ENCODE measurements at regions not wholly inside any gene's neighbourhood (a gene's known extent, or its start where the extent isn't known, plus 50 kb on each side); places are given as distances from the start of the nearest gene placed in this dataset.

DNA sequence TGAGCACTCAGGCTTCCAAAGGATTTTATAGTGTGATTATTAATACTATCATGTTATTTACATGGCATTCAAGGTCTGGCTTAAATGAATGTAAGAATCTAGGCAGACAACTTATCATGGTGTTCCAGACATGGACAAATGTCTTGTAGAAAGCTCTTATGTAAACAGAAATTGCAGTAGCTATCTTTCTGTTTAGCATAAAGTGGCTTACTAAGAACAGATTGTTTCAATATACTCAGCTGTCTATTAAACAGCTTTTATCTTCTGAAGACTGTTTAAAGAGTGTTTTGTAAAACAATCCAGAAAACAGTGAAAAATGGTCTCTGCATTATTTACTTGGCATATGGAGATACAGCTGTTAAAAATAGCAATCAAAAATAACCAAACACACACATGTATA is 1061.8 kb upstream of the SEL1L start (continued):
- TF ChIP-seq SOX15 (CRISPR knock-in tag; IDR thresholded peaks at IDR 0.05), result no peak
- no peak for TF ChIP-seq GABPB1 (CRISPR knock-in tag; IDR thresholded peaks at IDR 0.05)

DNA sequence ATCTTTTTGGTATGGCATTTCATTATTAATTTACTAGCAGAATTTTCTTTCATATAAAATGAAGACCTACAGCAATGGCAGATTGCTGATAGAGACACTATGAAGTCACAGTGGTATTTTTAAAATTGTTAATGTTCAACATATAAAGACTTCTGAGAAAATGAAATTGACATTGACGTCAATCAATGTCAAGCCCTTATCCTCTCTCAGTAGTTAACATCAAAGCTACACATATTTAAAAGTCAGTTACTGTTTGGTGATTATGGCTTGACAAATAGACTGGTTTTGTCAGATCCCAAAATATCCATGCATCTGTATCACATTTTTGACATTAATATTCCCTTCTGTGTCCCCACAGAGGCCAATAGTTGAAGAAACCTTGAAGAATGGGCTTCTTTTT is 1069.1 kb upstream of the SEL1L start:
- ChIA-PET POLR2A (no interaction called here), CTCF (no interaction called here)
- no peaks in the 10 kb centered on the region for H3K4me1 Mint-ChIP-seq
- DNase-seq (ENCODE audit: low spot score) (no peak), ATAC-seq (no peak)
- no peak overlapping the region for H3K4me3 Mint-ChIP-seq
- H3K36me3 Mint-ChIP-seq, result no peaks in the 10 kb centered on the region
- TF ChIP-seq ATF2 (CRISPR knock-in tag; IDR thresholded peaks at IDR 0.05; ENCODE audit: borderline replicate concordance, low read depth), result no peak
- no peak for TF ChIP-seq GABPB1 (CRISPR knock-in tag; IDR thresholded peaks at IDR 0.05)
- TF ChIP-seq NR2C2 (CRISPR knock-in tag; IDR thresholded peaks at IDR 0.05), result no peak
- no peak for TF ChIP-seq MLX (CRISPR knock-in tag; IDR thresholded peaks at IDR 0.05)
- no peak for TF ChIP-seq STAT6 (CRISPR knock-in tag; conservative IDR thresholded peaks at IDR 0.05; ENCODE audit: low read depth)
- no peak for TF ChIP-seq KAT7 (CRISPR knock-in tag; IDR thresholded peaks at IDR 0.05; ENCODE audit: borderline replicate concordance)
- no peak for TF ChIP-seq ZBTB21 (CRISPR knock-in tag; IDR thresholded peaks at IDR 0.05; ENCODE audit: borderline replicate concordance)
- no peak for TF ChIP-seq JAZF1 (CRISPR knock-in tag; IDR thresholded peaks at IDR 0.05)
- no peaks in the 10 kb centered on the region for H3K27me3 Mint-ChIP-seq (ENCODE audit: low read depth)
- H3K27ac Mint-ChIP-seq, result no peak overlapping the region
- peaks cover 10% of the 10 kb centered on the region for H3K9me3 Mint-ChIP-seq

GRCh38 chr14:82604819-82605218 is 1071.2 kb upstream of the SEL1L start:
- Mint-ChIP-seq H3K4me3 (no peak overlapping the region), H3K4me1 (no peaks in the 10 kb centered on the region), H3K36me3 (no peaks in the 10 kb centered on the region), H3K27ac (no peak overlapping the region), H3K9me3 (0 out of 2 replicates have a peak, but pooled peaks cover 3% of the 10 kb centered on the region), H3K27me3 (ENCODE audit: low read depth) (no peaks in the 10 kb centered on the region)
- ChIA-PET CTCF (no interaction called here), POLR2A (interaction anchor here (0.6 kb wide), 1 partner anchor 90 kb away, joined by 3 read pairs; no protein-coding TSS in a partner anchor)
- no peak for TF ChIP-seq ESRRA (CRISPR knock-in tag; IDR thresholded peaks at IDR 0.05; ENCODE audit: borderline replicate concordance)
- no peak for TF ChIP-seq FOXP4 (CRISPR knock-in tag; IDR thresholded peaks at IDR 0.05)
- TF ChIP-seq NFATC4 (CRISPR knock-in tag; IDR thresholded peaks at IDR 0.05), result no peak
- no peak for TF ChIP-seq GTF2I (CRISPR knock-in tag; conservative IDR thresholded peaks at IDR 0.05)
- TF ChIP-seq SMAD4 (CRISPR knock-in tag; IDR thresholded peaks at IDR 0.05), result no peak
- no peak for TF ChIP-seq GRHL2 (CRISPR knock-in tag; IDR thresholded peaks at IDR 0.05; ENCODE audit: insufficient replicate concordance, severe bottlenecking)
- no peak for DNase-seq (ENCODE audit: low spot score)
- ATAC-seq, result no peak

Measured in WTC11 (cell line).